GM19351 (cell line): ENCODE measurements at regions not wholly inside any gene's neighbourhood (a gene's known extent, or its start where the extent isn't known, plus 50 kb on each side); places are given as distances from the start of the nearest gene placed in this dataset.
"Not testable (repeated sequence)": the region's sequence is repeated elsewhere in the genome, so short reads cannot be mapped to it uniquely, and the experiment has no call there.

Source experiments
- ATAC-seq: cut with Tn5 transposase; IDR thresholded peaks from one replicate; pipeline ENCODE4 v1.9.1; 2021; ENCODE audit warnings: mild to moderate bottlenecking, moderate library complexity; ENCODE audit not compliant: unreplicated experiment

DNA sequence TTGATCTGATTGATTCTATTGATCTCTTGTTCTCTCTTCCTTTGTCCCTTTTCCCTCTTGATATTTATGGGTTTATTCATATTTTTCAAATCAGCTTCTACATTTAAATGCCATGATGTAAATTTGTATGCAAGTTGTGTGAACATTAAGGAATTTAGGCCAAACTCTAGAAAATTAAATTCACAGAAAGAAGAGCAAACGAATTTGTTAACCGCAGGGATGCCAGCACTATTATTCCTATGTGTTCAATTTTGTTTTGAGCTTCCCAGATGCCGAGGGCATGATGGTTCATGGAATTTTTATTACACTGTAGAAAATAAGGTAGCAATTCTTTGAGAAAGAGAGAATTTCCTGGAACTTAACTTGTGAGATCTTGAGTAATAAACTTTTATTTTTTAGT, 220.9 kb downstream of the BUB3 start:
- no peak for ATAC-seq

DNA sequence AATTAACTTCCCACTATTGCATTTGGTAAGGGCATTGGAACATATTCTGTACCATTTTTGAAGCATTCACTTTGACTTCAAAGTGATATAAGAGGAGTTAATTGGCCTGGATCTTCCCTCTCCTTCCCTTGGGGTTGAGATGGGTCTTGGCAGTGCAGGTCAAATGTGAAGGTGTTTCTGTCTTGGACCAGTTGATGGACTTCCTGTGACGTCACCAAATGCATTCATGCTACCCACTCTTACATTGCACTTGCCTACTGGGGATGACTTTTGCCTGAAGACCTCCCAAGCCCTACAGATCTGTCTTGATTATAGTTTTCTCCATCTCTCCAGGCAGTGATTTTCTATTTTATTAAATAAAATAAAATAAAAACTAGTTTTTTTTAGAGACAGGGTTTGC, 221.5 kb downstream of the BUB3 start:
- no peak for ATAC-seq

DNA sequence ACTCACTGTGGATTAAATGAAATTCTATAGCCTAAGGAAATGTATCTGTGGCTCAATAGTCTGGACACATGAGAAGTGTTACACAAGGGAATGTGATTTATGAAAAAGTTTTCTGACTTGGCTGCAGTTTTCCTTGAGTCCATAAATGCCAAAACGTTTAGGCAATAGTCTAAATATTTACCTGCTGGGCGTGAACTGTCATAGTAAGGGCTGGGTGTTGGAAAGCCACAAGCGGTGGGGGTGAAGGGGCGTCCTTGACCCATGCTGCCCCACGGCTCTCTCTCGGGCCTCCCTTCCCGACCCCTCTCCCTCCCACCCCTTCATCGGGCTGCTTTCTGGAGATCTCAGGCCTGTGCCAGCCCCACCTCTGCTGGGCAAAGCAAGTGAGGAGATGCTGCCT, 223.7 kb downstream of the BUB3 start:
- ATAC-seq: no peak

DNA sequence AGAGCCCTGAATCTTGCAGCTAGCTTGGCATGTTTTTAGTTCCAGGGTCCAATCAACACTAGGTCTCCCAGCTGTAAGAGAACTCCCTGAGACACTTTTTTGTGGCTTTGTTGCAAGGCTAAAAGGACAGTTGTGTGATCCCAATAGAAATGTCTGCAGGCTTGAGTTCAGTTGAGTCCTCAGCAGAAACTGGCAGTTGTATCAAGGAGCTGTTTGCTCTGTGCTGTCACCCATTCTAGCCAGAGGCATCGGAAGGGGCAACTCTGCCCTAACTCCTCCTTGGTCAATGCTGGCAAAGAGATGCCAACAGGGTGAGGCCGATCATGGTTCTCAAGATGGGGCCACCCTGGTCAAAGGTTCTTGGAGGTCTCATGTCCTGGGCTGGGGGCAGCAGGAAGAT, 224.1 kb downstream of the BUB3 start:
- no peak for ATAC-seq

DNA sequence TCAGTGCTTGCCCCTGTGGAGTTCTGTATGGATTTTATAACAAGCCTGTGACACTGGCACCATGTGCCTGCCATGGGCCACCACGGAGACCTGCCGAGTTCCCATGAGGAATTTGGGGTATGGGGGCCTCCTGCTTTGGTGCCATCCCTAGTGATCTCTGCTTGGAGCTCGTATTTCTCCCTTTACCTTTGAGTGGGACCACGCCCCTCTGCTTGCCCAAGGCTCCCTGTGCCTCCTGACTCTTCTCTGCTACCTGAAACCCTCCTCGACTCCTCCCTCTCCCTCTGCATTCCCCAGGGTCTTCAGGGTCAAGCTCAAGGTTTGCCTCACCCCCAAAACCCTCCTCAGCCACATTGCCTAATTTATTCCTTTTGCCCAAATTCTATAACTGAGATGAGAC, 225.0 kb downstream of the BUB3 start:
- no peak for ATAC-seq

DNA sequence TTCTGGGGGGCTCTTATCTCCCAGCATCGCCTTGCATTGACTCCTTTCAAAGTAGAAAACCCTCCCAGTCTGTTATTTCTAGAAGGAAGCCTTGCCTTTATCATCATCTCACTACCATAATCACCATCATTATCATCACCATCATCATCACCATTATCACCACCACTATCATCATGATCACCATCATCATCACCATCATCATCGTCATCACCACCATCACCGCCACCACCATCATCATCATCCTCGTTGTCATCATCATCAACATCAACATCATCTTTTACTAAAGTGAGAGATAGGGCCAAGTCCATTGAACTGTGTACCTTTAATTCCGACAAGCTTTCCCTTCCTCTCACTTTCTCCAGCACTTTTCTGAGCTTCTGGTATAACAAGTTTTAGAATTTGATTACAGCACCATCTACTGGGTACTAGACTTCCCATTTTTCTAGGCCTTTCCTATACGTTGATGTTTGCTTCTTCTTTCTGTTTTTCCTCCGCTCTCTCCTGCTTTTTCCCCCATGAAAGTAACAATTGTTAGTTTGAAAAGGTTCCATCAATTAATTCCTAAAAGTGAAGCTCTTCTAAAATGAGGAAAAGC, 226.4 kb downstream of the BUB3 start:
- no peak for ATAC-seq

DNA sequence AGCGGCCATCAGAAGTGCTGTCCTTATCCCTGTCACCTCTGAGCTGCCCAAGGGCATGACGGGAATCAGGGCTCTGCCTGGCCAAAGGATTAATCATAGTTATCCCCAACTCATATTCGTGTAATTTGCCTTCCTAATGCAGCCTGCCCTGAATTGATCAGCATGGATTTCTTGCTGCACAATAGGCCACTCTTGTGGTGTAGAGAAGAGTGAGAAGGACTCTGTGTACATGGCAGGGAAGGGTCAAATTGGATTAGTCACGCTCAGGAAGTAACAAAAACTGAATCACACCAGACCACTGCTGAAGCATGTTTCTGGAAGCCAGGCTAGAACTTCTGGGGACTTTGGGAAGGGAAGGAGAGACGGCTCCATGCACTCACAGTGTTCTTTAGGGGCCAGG, 227.0 kb downstream of the BUB3 start:
- ATAC-seq: no peak

DNA sequence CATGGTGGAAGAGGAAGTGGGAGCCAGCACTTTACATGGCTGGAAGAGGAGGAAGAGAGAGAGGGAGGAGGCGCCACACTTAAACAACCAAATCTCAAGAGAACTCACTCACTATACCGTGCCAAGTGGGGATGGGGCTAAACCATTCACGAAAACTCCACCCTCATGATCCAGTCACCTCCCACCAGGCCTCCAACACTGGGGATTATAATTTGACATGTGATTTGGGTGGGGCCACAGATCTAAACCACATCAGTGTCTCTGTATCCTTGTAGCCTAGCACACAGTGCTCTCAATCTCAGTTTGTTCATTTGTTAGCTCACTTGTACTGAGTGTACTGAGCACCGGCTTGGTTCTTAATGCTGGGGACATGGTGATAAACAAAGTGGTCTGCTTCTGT, 228.3 kb downstream of the BUB3 start:
- no peak for ATAC-seq

DNA sequence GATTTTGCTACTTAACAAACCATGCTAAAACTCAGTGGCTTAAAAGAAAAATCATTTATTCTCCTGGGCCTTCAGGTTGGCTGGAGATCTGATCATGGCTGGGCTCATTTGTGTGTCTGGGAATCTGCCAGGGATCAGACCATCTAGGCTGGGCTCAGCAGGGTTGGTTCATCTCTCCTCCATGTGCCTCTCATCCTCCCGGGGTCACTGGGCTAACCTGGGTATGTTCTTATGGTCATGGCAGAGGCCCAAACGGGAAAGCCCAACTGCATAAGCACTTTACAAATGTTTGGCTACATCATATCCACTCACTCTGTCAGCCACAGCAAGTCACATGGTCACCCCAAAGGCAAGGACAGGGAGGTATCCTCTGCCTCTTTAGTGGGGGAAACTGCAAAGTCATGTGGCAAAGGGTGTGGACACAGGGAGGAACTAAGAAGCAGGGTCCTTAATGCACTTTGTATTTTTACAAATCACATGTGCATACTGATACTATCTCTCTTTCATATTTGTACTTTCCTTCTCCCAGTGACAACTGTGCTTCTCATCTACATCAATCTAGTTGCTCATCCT, 231.4 kb downstream of the BUB3 start:
- ATAC-seq: no peak

DNA sequence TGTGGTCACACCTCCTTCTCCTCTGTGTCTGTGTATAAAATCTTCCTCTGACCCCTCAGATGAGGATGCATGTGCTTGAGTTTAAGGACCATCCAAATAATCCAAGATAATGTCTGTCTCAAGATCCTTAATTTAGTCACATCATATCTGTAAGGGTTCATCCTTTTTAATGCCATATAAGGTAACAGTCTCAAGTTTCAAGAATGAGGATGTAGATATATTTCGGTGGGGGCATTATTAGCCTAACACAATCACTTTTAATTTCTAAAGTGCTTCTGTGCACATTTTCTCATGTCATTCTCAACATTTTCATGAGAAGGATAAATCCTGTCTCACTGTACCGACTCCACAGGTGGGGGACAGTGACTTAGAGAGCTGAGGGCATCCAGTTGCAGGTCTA, 235.3 kb downstream of the BUB3 start:
- ATAC-seq: no peak

DNA sequence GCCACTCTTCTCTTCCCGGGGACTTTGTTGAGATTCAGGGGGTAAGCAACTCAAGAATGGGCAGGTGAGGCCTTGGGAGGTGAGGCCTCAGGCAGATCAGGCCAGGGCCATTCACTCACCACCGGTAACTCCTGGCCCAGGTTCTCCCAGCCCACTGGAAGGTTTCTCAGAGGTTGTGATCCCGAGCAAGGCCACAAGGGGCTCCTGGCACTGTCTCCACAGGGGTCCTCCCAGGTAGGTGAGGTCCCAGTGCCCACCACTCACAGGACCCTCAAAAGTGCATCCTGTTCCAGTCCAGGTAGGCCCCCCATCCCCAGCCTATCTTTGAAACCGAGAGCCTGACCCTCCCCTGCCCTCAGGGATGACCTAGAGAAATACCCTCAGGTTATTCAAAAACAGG, 236.1 kb downstream of the BUB3 start:
- ATAC-seq: no peak

DNA sequence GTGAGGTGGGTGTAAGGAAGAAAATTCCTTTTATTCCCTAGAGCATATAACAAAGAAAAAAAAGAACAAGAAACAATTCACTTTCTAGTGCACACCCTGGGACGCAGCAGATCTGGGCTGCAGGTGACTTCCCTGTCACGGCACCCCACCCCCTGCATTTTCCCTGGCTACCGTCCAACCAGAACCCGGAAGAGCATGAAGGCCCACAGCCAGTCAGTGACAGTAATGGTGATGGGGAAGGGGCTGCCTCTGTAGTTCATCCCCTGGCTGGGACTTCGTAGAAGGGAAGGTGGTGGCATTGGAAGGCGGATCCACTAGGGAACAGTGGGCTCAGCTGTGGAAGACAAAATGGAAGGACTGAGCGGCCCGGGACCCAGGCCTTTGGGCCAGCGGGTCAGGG, 236.7 kb downstream of the BUB3 start:
- ATAC-seq: no peak

DNA sequence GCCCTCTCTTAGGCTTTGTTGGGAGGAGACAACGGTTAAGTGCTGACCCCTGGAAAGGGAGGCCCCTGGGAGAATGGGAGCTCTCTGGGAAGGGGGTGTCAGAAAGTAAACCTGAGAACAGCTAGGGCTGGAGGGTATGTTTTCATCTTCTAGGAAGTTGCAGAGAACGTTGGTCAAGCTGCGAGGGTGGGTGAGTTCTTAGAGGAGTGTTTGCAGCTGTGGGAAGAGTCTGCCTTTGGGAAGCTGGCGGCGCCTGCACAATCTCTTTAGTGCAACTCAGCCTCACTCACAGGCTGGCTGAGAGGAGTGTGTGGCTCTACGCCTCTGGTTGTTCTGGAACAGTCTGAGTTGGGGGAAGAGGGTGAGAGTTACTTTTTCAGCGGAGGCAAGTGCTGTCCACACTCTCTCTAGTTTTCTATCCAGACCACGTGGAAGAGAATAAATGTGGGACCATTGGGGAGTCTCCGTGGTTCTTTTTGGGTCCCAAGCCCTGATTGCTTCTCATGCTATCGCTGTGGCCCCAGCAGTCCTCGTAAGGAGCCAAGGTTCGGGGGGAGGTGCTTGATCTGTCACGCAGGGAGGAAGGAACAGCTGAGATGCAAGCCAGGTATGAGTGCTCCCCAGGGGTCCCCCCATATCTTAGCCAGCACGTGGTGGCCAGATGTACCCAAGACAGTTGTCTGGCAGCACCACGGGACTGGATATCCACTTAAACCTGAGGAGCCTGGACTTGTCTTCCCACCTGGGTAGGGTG, 237.2 kb downstream of the BUB3 start:
- peak; percentile 32 for ATAC-seq

DNA sequence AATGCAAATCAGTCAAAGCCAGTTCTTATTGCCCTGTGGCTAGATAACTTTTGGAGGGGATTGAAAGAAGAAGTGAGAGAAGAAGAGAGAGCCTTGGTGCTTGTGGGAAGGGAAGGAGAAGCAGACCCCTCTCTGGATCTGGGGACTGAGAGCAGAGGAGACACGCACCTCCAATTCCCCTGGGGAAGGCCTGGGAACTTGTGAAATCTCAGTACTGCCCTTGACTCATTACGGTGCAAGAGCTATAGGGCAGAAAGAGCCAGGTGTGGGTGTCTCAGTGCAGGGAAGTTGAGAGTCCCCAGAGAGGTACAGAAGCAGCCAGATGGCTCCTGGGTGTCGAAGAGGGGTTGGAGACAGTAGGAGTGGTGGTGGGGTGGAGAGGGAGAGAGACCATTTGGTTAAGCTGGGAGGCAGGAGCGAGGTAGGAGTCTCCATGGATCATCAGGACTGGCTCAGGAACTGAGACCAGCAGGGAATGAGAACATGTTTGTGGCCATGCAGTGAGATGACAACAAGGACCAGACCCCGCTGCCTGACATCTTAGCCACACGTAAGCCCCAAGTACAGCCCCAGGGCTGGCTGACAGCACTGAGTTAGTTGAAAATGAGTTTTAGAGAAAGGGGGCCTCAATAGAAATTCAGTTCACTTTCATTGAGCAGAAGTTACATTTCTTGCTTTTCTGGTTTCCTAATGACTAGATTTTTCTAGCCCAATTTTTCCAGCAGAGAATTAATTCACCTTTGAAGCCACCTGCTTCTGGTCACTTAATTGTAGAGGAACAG, 238.2 kb downstream of the BUB3 start:
- ATAC-seq: peak; percentile 85

DNA sequence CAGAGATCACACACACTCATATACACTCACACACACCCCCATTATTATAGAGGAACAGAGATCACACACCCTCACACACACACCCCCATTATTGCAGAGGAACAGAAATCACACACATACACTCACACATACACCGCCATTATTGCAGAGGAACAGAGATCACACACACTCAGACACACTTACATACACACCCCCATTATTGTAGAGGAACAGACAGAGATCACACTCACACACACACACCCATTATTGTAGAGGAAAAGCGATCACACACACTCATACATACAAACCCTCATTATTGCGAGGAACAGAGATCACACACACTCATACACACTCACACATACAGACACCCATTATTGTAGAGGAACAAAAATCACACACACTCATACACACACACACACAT, 239.0 kb downstream of the BUB3 start:
- ATAC-seq: no peak

DNA sequence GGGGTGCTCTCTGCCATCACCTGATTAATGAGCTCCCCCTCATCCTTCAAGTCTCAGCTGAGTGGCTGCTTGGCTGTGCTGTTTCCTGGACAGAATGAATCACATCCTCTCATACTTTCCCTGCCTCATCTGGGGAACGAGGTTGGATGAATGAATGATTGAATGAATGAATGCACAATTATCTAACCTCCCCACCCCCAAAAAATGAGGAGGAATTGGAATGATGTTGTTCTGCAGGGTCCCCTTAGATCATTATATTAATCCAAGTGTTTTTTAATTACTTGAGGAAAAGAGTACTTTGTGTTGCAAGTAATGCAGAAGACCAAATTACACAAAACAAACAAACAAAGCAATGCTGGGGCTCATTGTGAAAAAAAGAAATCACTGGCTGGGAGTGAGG, 240.2 kb downstream of the BUB3 start:
- no peak for ATAC-seq

DNA sequence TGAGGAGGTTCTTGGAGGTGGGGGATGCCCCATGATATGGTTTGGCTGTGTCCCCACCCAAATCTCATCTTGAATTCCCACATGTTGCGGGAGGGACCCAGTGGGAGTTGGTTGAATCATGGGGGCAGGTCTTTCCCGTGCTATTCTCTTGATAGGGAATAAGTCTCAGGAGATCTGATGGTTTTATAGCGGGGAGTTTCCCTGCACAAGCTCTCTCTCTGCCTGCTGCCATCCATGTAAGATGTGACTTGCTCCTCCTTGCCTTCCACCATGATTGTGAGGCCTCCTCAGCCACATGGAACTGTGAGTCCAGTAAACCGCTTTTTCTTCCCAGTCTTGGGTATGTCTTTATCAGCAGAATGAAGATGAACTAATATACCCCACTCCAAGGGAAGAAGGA, 241.0 kb downstream of the BUB3 start:
- ATAC-seq: not testable (repeated sequence)

DNA sequence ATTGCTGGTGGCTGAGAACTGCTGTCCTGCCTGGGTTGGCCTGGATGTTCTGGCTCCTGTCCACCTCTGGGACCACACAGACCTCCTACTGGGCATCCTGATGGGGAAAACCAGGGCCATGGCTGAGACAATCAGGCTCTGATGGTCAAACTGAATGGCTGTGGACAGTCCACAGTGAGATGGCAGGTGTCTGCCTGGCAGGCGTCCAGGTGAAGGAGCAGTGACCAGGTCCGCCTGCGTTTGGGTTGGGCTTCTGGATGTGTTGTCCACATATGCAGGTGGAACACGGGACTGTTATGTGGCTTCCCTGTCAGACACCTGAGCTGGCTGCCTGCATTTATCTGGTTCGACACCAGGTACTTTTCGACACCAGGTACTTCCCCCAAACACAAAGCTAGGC, 241.7 kb downstream of the BUB3 start:
- no peak for ATAC-seq

DNA sequence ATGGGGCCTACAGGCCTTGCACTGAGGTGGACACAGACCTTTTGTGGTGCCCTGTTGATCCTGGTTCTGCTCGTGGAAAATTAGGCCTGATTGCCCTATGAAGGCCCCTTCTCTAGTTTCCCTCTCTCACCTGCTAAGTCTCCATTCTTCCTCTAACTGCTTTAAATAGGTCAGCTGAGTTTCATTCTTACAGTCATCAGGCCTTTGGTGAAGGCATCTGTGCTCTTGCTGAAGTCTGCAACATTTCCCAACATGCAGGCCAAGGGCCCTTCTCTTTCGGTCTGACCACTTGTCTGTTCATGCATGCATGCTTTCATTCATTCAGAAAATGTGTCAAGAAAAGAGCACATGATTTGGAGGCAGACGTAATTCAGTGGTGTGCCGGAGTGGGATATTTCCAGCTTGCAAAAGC, 244.0 kb downstream of the BUB3 start:
- peak; percentile 77 for ATAC-seq

DNA sequence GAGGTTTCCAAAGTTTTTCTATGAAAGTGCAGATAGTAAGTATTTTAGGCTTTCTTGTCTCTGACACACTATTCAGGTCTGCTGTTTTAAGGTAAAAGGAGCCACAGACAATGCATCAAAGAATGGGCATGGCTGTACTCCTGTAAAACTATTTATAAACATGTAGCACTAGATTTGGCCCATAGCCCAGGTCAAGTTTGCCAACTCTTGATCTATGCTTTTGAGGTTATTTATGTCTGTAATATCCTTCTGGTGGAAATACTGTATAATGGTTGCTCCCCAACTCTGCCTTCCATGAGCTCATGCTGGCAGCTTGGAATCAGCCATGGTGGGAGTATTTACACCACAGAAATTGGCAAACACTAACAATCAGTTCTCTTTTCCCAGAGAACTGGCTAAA, 244.6 kb downstream of the BUB3 start:
- no peak for ATAC-seq

DNA sequence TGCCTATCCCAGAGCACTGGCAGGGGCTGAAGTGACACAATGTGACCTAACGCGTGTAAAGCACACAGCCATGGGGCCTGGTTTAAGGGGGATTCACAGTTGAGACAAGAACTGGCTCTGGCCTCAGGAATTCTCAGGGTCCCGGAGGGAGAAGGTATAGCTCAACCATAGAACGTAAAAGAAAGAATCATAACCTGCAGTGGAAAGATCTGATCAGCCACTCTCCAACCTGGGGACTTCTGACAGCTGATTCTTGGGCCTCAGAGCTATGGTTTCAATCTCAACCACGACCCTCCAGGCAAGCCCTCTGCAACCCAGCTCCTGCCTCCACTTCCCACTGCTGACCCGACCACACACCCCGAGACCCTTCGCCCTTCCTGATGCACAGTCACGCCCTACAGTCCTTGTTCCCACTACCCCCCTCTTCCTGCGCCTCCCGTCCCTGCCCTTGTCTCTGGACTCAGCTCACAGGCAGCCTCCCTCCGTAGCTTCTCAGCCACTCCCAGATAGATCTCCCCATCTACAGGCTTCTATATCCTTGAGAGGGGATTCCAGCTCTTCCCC, 245.2 kb downstream of the BUB3 start:
- no peak for ATAC-seq

DNA sequence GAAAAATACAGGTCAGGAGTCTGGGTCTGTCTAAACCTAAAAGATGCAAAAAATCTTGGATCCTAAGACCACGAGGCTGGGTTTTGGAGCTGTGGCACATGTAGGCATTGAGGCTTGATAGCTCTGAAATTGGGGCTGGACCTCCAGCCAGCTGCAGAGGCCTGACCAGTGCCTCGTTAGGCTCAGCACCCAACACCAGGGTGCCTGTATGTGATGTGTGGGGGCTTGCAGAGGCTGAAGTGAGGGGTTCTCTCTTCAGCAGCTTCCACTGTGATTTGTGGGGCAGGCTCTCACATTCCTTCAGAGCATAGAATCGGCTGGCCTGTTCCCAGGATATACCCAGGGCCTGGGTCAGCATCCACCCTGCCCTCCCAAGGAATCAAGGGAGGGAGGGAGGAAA, 247.8 kb downstream of the BUB3 start:
- ATAC-seq: no peak
